GM18519 (cell line): ENCODE measurements at regions not wholly inside any gene's neighbourhood (a gene's known extent, or its start where the extent isn't known, plus 50 kb on each side); places are given as distances from the start of the nearest gene placed in this dataset.
"Not testable (repeated sequence)": the region's sequence is repeated elsewhere in the genome, so short reads cannot be mapped to it uniquely, and the experiment has no call there.

Experiments used
- ATAC-seq: cut with Tn5 transposase; IDR thresholded peaks from one replicate; pipeline ENCODE4 v1.9.1; 2021; ENCODE audit warnings: mild to moderate bottlenecking, moderate library complexity; ENCODE audit not compliant: unreplicated experiment, low FRiP score

DNA sequence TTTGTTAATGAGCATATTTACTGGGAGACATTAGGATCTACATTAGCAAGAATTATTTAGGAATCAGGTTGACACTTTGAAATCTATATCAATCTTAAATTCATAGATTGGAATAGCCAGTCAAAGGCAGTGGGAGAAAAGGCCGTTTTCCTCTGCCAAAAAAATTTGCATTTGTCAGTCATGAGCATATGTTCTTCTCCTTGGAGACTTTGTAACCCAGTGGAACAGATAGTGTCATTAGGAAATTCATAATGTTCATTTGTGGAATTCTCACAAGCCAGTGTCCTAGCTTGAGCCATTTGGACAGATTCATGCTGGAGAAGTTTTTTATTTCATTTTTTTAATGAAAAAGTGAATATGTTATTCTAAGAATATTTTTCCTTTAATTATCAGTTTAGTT is 260.1 kb downstream of the OXSM start:
- no peak for ATAC-seq

DNA sequence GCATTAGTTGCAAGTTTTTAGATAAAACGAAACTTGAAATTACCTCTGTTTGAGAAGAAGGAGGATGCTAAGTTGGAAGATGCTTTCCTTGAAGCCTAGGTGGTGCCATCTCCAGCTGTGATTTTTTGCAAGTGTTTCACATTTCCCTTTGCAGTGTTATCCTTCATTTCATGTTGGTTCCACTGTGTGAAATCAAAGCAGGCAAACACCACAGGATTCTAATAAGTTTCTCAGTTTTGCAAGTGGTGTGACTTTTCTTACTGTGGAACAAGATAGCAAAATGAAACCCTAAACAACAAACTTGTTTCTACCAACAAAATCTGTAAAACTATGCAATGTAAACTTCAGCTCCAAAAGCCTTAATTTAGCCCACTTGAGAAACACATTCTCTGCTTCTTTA is 260.9 kb downstream of the OXSM start:
- no peak for ATAC-seq

DNA sequence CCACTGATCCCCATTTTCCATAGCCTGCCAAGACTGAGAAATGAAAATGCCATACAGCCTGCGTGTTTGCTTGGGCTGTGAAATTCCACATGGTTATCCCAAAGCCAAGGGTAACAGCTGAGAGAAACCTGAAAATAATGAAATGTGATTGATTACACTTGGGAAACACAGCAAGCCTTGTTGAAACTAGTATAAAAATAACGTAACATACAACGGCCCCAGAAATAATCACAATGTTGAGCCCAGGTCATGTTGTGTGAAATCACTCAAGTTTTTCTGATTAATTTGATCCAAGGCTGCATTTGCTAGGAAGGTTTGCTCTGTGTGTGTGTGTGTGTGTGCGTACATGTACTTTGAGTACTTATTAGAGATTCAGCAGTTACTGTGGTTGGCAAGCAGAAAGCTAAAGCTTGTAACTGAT is 269.0 kb downstream of the OXSM start:
- ATAC-seq: no peak

DNA sequence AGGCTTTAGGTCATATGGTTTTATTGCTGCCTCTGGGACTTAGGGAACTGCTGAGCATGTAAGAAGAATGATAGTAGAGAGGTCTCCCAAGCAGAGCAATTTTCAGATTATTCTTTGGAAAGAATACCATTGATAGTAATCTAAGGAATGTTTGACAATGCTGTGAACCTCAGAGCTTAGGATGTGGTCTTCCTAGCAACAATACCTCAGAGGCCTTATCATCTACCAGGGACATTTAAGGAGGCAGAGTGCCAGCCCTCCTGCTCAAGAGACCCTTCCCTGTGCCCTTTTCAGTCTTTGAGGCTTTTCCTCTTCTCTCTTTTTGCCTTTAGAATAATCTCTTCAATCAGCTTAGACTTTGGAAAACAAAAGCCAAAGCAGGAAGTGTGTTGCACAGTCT is 272.1 kb downstream of the OXSM start:
- no peak for ATAC-seq

DNA sequence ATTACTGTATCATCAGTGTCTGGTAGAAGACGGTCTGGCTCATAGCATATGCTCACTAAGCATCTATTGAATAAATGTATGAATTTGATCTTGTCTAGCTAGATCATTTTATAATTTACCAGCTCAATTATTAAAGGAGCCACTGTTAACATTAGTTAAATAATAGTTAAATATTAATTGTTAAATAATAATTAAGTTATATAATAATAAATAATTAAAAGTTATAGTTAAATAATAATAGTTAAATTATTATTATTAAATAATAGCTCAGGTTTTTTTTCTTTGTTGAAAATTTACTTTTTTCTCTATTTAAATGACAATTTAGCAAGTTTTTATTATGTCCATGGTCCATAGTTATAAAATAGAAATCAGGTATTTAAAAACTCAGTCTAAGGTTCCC is 274.4 kb downstream of the OXSM start:
- ATAC-seq: no peak

DNA sequence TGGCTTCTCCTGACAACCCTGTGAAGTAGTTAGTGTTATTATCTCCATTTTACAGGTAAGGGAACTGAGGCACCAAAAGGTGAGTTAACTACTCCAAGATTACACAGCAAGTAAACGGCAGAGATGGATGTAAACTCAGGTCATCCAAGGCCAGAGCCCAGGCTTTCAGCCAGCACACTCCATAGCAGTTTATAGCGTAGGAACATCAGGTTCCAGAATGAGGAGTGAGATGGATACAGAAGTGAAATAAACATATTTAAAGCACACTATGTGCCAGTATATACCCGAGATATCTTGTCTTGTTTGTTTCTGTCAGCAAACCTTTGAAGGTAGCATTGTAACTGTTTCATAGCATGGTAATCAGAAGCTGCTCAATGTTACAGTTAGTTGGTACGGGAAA is 279.0 kb downstream of the OXSM start:
- no peak for ATAC-seq

DNA sequence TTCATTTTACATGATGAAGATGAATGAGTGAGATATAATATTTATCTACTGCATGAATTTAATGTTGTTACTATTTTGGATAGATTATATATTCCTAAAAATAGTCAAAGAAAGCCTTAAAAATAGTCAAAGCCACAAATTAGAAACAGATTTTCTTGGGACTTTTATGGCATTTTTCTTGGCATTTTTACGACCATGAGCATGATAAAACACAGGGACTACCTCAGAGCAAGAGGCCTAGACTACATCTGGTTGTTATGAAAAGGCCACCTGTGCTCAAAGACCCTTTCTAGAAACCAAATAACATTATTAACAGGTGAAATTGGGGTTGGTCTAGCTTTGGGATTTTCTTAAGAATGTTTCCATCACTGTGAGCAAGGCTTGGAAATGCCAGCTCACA is 281.0 kb downstream of the OXSM start:
- ATAC-seq: no peak

DNA sequence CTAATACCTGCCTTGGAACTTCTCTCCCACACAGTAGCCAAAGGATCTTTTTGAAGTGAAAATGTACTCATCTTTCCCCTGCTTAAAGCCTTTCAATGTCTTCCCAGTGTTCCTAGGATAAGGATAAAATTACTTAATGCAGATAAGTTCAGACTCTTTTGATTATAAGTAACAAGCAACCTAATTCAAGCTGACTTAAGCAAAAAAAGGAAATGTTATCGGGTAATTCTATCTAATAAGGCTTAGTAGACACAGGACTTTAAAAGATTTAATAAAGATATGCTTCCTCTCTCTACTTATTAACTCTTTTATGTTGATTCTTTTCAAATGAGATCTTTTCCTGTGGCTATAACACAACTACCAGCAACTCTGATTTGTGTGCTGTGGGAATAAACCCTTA is 284.2 kb downstream of the OXSM start:
- ATAC-seq: no peak

DNA sequence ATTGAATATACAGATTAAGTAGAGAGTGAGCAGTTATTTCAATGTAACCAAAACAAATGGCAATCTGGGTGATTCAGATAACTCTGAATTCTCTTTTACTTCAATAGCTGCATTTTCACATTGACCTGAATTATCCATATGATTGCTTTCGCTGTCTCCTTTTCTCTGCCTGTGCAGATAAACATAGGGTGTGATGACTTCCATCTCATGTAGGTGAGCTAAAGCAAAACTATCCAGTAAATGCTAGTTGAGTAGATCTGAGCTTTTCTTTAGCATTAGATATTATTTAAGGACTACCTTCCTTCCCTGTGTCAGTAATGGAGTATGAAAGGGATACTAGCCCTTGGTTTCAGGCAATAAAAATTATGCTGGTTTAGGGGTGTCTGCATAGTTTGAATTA is 288.6 kb downstream of the OXSM start:
- ATAC-seq: no peak

DNA sequence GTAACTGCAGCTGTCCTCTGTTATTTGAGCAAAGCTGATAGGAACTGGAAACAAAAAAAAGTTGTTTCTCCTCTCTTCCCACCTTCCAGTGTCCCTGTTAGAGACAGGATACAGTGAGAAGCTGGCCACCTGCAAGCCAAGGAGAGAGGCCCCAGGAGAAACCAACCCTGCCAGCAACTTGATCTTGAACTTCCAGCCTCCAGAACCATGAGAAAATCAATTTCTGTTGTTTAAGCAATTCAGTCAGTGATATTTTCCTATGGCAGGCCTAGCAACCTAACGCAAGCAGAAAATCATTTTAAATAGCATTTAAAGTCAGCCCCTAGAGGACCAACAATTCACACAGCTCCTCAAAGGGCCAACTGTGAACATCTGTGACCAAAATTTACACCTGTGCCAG is 291.3 kb downstream of the OXSM start:
- ATAC-seq: no peak

DNA sequence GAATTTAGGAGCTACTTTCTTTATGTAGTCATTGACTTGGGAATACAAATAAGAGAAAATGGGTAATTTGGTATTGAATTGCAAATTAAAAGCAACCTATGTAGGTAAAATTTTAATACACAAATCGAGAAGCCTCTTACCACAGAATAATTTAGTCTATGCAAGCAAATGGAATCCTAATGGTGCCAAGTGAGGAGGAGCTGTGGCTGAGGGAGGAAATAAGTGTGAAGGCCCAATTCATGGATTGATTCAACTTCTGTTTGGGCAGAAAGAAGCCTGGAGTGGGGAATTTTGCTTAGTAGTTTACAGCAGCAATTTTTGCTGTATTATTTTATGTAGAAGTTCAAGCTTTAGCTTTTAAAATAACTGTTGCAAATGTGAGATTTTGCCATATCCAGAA is 291.9 kb downstream of the OXSM start:
- no peak for ATAC-seq

DNA sequence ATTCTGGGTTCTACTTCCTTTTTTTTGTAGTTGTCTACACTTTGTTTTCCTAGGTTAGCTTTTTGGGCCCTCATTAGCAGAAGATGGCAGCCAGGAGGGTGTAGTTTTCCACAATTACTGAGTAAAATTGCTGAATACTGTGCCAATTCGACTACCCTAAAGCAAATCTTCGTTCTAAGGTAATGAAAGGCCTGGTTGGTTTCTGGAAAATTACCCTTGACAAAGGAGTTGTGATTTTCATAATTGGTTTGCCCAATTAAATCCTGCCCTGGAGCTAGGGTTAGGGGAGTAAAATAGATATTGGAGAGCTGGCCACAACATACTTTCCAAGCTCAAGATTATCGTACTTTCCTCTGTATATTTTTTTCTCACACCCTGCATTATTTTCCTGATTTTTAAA is 293.0 kb downstream of the OXSM start:
- ATAC-seq: no peak

DNA sequence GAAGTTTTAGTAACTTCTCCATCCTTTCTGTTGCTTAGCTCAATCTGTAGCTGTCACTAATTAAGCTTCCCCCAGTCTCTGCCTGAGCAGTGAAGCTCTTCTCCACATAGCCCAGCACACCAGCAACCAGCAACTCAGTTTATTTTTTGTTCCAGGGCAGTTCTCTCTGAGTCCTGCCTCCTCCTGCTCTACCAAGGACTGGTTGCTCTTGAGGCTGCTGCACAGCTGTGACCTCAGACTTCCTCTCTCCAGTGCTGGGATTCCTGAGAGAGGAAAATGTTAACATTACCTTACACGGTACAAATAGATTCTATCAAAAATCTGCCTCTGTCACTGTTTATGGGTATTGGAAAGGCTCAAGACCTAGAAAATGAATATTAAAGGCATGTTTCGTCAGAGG is 294.7 kb downstream of the OXSM start:
- ATAC-seq: no peak

DNA sequence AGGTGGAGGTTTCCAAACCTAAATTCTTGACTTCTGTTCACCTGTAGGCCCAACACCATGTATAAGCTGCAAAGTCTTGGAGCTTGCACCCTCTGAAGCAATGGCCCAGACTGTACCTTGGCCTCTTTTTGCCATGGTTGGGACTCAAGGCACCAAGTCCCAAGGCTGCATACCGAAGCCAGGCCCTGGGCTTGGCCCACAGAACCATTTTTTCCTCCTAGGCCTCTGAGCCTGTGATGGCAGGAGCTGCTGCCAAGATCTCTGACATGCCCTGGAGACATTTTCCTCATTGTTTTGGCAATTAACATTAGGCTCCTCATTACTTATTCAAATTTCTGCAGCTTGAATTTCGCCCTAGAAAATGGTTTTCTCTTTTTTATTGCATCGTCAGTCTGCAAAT is 297.9 kb downstream of the OXSM start:
- no peak for ATAC-seq

DNA sequence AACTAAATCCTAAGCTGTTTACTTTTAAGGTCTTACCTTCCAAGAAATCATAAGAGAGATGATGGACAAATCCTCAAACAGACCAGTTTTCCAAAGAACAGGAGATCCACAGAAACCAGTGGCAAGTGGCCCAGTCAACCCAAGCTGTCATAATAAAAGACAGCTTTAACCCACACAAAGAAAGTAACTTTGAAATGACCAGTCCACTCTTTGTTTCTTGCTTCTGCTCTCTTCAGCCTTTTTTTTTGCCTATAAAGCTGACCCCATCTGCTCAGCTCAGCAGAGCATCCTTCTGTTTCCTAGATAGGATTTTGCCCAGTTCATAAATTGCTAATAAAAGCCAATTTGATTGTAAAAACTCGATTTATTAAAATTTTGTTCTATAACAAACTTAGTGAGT is 299.4 kb downstream of the OXSM start:
- no peak for ATAC-seq

DNA sequence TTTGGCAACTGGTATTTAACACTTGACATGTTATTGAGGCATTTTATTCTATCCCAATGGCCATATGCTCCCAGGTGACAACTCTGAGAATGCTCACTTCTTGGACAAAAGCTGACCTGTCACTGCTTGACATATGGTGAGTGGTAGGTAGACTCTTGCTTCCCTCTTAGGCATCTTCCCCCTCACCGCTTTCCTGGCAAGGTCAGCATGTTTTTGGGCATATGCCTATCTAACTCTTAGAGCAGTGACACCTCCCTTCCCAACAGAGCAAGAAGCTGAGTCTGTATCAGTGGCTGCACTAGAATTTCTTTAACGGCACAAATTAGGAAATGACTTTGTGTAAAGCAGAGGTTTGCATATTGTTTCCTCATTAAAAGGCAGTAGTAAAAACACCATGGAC is 300.7 kb downstream of the OXSM start:
- no peak for ATAC-seq

DNA sequence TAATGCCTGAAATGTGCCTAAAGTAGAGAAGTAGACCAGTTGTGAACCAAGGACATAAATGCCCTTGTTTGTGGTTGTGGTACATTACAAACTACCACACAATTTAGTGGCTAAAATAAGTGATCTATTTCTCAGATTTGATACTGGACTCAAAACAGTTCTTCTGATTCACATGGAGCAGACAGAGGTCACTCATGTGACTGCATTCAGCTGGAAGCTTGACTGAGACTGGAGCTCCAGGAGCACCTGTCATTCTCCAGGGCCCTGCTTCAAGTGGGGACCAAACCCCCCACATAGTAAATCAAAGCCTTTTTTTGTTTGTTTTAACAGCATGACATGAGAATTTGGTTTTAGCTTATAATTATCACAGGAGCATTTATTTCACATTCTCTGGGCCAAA is 301.2 kb downstream of the OXSM start:
- no peak for ATAC-seq

DNA sequence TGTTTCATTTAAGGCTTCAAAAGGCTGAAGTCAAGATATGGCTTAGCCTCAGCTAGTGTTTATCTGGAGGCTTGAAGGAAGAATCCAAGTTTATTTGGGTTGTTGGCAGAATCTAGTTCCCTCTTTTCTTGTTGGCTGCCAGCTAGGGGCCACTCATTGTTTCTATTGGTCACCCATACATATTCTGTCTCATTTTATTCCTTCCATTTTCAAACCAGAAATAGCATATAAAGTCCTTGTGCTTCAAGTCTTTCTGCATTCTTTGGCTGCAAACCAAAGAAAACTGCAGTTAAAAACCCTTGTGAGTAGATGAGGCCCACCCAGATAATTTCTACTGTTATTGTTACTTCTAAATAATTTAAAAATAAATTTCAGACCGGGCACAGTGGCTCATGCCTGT is 301.7 kb downstream of the OXSM start:
- ATAC-seq: no peak

DNA sequence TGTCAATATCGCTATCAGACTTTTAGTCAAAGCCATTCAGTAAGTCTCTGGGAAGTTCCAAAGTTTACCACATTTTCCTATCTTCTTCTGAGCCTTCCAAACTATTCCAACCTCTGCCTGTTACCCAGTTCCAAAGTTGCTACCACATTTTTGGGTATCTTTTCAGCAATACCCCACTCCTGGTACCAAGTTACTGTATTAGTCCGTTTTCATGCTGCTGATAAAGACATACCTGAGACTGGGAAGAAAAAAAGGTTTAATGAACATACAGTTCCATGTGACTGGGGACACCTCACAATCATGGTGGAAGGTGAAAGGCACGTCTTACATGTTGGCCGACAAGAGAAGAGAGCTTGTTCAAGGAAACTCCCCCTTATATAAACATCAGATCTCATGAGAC is 307.2 kb downstream of the OXSM start:
- not testable (repeated sequence) for ATAC-seq

DNA sequence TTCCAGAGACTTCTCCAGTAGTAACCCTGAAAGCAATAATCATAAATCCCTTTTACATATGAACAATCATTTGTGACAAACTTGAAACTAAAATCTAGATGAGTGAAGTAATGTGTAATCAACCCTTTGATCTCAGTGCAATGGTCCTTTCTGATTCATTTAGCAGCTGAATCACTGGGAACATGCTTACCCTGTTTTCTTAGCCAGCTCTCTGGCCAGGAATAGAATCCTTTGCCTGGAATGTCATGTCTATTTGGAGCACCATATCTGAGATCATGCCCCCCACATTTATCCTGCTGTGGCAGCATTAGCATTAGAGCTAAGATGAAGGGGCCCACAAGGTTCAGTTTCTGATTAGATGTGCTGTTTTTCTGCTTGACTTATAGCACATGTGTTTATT is 309.8 kb downstream of the OXSM start:
- ATAC-seq: no peak

DNA sequence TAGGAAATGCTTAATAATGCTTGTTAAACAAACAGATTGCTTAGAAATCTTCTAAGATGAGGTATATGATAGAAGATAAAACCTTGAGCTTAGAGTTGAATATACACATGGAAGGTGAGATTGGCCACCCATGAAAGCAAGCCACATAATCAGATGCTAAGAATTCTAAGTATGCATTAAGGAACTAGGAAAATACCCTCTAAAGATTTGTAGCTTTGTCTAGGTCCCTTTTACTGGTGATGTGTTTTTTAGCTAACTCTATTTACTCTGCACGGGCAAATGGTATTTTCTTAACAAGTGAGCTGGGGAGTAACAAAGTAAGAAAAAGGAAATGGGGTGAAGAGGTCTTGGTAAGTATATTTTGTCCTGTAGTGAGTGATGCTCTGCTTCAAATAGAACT is 310.3 kb downstream of the OXSM start:
- ATAC-seq: no peak

DNA sequence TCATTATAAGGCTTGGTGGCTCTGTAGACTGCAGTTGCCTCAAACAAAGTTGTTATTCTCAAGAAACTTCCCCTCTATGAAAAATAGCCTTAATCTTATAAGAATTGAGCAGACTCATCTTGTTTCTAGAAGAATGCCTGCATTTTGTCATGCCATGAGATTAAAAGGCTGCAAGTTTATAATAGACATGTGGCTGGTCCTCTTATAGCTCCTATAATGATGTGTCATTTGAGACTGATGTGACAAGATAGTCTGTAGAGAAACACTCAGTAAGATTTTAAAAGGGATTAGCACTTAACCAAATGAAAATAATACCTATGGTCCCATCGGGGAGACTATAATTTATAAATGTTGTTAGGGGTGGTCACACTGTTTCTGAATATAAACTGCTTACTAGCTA is 312.5 kb downstream of the OXSM start:
- ATAC-seq: no peak

DNA sequence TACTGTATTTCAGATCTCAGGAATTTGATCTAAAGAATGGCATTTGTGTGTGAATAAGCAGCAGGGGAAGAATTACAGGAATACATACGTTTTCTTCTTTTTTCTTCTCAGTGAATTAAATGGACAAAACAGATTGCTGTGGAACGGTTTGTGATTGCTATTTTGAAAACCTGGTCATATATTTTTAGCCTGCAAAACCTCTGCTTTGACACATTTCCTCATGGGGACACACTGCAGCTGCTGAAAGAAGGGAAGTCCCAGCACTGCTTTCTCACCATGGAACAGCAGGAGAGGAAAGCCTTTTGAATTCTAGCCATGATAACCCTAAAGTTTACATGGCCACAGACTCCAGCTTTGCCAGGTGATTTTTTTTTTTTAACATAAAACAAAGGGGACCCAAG is 315.0 kb downstream of the OXSM start:
- no peak for ATAC-seq

DNA sequence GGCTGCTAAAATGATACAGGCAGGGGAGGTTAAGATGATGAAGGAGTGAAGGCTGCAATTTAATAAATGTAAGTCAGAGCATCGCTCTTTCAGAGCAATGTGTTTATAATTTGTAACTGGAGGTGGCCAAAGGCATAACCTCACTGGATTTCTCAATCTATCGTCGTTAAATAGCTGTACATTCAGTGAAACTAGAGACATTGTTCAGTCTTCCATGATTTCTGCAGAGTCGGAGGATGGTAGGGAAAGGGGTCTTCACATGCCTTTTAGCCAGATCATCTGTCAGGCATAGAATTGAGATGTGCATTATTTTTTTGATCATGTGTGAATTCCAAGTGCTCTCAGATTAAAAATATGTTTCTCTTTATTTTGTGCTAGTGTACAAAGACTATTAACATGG is 315.4 kb downstream of the OXSM start:
- ATAC-seq: no peak
